ENCODE measurements at regions not wholly inside any gene's neighbourhood (a gene's known extent, or its start where the extent isn't known, plus 50 kb on each side); places are given as distances from the start of the nearest gene placed in this dataset.

GRCh38 chr2:58917596-58917995 is 676.5 kb upstream of the FANCL start:
- TF ChIP-seq CTCF (IDR thresholded peaks at IDR 0.05) (no peak), POLR2A (IDR thresholded peaks at IDR 0.05) (no peak)

Data from Peyer's patch (tissue), 4 donors.